ENCODE measurements at regions not wholly inside any gene's neighbourhood (a gene's known extent, or its start where the extent isn't known, plus 50 kb on each side); places are given as distances from the start of the nearest gene placed in this dataset.

GRCh38 chr13:82993417-82993816 is 888.9 kb downstream of the SLITRK1 start:
- DNase-seq (ENCODE audit: low read depth, low spot score): no peak

More at GRCh38 chr13:82993417-82993816, 888.9 kb downstream of the SLITRK1 start:
- Histone ChIP-seq H3K36me3 (ENCODE audit: control insufficient read depth in 2 of 2, extremely low read depth in 1 of 2, insufficient read depth in 2 of 2, low read length in 2 of 2) (no peaks in the 10 kb centered on the region), H3K9ac (replicated peaks; ENCODE audit: extremely low read depth, insufficient read depth, low read length) (no peak overlapping the region), H2AFZ (ENCODE audit: low read depth, low read length) (no peak overlapping the region), H3K4me1 (ENCODE audit: control insufficient read depth, extremely low read depth, insufficient read depth, low read length) (no peaks in the 10 kb centered on the region), H3K4me2 (ENCODE audit: insufficient read depth, low read length) (no peak overlapping the region), H4K20me1 (replicated peaks; ENCODE audit: control insufficient read depth, extremely low read depth, insufficient read depth, low read length) (no peaks in the 10 kb centered on the region), H3K4me3 (replicated peaks in 1 of 3; ENCODE audit: insufficient read depth in 1 of 3, low read depth in 1 of 3, low read length in 3 of 3) (no peak overlapping the region), H3K9me1 (replicated peaks; ENCODE audit: control insufficient read depth, extremely low read depth, insufficient read depth, low read length) (no peaks in the 10 kb centered on the region), H3K27ac (ENCODE audit: insufficient read depth, low read depth, low read length) (no peak overlapping the region), H3K9me3 (replicated peaks; ENCODE audit: control insufficient read depth, insufficient read depth, low read length) (peaks cover 2% of the 10 kb centered on the region), H3K27me3 (ENCODE audit: control insufficient read depth in 2 of 2, insufficient read depth in 2 of 2, low read length in 2 of 2) (no peaks in the 10 kb centered on the region), H3K79me2 (ENCODE audit: control insufficient read depth, insufficient read depth, low read length) (no peaks in the 10 kb centered on the region)
- dilution Hi-C loops (cut with MboI; ENCODE audit: extremely low pct_ligation_motif_present, low sequenced_read_pairs): no loop called here
- no TSS peak for BruUV-seq (replicated peaks)
- CTCF ChIA-PET: no interaction called here
- FAIRE-seq: no peak
- no peak for TF ChIP-seq FOS (IDR thresholded peaks at IDR 0.05; ENCODE audit: borderline replicate concordance, insufficient read depth, low read length)
- TF ChIP-seq GATA2 (IDR thresholded peaks at IDR 0.05; ENCODE audit: insufficient read depth, insufficient read length, low read depth, low read length): no peak
- TF ChIP-seq POLR2AphosphoS5 (IDR thresholded peaks at IDR 0.05; ENCODE audit: insufficient read depth, low read depth, low read length): no peak
- no peak for TF ChIP-seq JUN (IDR thresholded peaks at IDR 0.05; ENCODE audit: borderline replicate concordance, insufficient read depth, insufficient read length, low read depth)
- TF ChIP-seq POLR2A (IDR thresholded peaks at IDR 0.05; ENCODE audit: low read depth, low read length): no peak
- TF ChIP-seq EZH2 (IDR thresholded peaks at IDR 0.05; ENCODE audit: borderline replicate concordance, low read depth, low read length, severe bottlenecking): no peak
- no peak for TF ChIP-seq MYC (IDR thresholded peaks at IDR 0.05; ENCODE audit: low read depth, low read length)
- TF ChIP-seq MAX (IDR thresholded peaks at IDR 0.05; ENCODE audit: insufficient read depth, insufficient read length): no peak
- no peak for TF ChIP-seq CTCF (IDR thresholded peaks at IDR 0.05; ENCODE audit: extremely low read depth in 1 of 2, insufficient read depth in 1 of 2, low read depth in 1 of 2, low read length in 2 of 2)
- intact Hi-C loops (cut with micrococcal nuclease): no loop called here
- POLR2A ChIA-PET: no interaction called here

Data from endothelial cell of umbilical vein (primary cell).